GM19372 (cell line): ENCODE measurements at regions not wholly inside any gene's neighbourhood (a gene's known extent, or its start where the extent isn't known, plus 50 kb on each side); places are given as distances from the start of the nearest gene placed in this dataset.

ENCODE experiments used
- ATAC-seq: cut with Tn5 transposase; IDR thresholded peaks from one replicate; pipeline ENCODE4 v1.9.1; 2021; ENCODE audit warnings: mild to moderate bottlenecking, low read depth, moderate library complexity; ENCODE audit not compliant: unreplicated experiment

DNA sequence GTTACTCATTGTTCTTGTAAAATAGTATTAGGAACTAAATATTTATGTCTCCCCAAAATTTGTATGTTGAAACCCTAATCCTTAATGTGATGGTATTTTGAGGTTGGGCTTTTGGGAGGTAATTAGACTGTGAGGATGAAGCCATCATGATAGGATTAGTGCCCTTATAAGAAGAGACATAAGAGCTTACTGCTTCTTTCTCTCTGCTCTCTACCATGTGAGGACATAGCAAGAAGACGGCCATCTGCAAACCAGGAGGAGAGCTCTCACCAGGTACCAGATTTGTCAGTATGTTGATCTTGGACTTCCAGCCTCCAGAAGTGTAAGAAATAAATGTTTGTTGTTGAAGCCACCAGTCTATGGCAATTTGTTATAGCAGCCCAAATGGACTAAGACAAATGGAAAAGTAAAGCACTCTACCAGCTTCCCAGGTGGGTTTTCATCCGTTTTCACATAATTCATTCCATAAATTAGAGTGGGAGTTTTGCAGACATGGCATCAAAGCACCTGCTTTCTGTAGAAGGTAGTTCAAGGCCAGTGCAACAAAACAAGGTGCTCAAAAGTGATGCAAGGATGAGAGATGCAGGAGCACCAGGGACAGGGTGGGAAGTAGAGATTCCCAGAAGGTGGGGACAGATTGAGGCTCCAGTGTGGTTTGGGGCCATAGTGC, 70.7 kb downstream of the MYCN start:
- no peak for ATAC-seq

- ATAC-seq, result no peak
Measured at GRCh38 chr2:16010011-16010410, 69.7 kb downstream of the MYCN start.

DNA sequence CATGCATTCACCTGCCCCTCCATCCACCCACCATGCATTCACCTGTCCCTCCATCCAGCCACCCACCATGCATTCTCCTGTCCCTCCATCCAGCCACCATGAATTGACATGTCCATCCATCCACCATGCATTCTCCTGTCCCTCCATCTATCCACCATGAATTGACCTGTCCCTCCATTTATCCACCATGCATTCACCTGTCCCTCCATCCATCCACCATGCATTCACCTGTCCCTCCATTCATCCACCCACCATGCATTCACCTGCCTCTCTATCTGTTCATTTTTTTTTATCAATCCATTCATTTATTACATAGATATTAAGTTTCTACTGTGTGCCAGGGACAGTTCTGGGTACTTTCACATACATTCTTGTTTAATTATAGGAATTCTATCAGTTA, 69.2 kb downstream of the MYCN start:
- no peak for ATAC-seq

GRCh38 chr2:16008856-16009255, 68.5 kb downstream of the MYCN start:
- ATAC-seq, result no peak

DNA sequence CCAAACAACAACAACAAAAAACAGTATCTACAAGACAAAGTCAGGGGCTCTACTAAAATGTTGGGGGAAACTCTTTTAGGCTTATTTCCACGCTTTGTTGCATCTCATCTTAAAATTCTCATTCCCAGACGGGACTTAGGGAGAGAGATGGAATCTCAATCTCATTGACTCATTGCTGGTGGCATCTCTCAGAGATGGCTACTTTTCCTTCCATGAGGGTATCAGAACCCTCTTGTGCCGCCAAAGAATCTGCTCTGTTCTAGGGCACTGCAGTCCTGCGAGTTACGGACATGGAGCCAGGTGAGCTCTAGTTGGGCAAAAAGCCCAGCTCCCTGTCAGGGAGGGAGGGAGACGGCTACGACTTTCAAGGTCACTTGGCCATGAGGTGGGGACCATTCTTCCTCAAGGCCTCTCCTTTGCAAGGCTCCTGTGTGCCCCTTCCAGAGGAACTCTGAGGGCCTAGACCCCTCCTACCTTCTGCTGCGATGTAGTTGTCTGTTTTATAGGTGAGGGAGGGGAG, 68.0 kb downstream of the MYCN start:
- ATAC-seq, result no peak

GRCh38 chr2:16007167-16007934, 67.0 kb downstream of the MYCN start:
- ATAC-seq, result no peak

- no peak for ATAC-seq
Measured at GRCh38 chr2:16006537-16007166, 66.3 kb downstream of the MYCN start.

GRCh38 chr2:16005816-16006536, 65.6 kb downstream of the MYCN start:
- ATAC-seq, result no peak

DNA sequence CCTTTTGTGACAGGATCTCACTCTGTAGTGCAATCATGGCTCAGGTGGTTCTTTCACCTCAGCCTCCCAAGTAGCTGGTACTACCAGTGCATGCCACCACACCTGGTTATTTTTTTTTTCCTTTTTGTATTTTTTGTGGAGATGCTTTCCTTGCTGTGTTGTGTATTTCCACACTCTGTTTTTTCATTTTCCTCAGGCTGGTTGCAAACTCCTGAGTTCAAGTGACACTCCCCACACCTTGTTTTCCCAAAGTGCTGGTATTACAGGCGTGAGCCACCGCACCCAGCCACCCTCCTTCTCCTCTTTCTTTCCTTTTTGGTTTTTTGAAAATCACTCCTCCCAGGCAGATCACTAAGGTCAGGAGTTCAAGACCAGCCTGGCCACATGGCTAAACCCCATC, 65.0 kb downstream of the MYCN start:
- ATAC-seq, result no peak

- ATAC-seq, result no peak
Measured at GRCh38 chr2:16003809-16004208, 63.5 kb downstream of the MYCN start.

GRCh38 chr2:16003152-16003551, 62.8 kb downstream of the MYCN start:
- ATAC-seq, result no peak

DNA sequence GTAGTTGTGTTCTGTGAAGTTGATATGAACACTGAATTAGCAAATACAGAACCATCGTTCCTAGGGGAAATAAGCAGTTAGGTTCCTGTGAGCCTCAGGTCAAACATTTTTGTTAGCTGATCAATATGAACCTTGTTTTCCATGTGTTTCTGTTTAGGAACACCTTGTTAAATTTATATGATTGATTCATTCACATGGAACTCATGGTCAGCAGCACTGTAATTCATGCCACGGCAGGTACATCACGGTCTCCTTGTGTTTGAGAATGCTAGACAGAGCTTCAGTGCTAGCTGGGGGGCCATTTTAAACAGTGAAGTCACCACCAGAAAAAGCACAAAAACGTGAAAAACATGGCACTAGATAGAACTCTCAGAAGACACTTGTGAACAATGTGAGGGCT, 62.2 kb downstream of the MYCN start:
- ATAC-seq, result no peak

- ATAC-seq, result no peak
Measured at GRCh38 chr2:16002144-16002543, 61.8 kb downstream of the MYCN start.

GRCh38 chr2:16000642-16001041, 60.3 kb downstream of the MYCN start:
- ATAC-seq, result no peak

DNA sequence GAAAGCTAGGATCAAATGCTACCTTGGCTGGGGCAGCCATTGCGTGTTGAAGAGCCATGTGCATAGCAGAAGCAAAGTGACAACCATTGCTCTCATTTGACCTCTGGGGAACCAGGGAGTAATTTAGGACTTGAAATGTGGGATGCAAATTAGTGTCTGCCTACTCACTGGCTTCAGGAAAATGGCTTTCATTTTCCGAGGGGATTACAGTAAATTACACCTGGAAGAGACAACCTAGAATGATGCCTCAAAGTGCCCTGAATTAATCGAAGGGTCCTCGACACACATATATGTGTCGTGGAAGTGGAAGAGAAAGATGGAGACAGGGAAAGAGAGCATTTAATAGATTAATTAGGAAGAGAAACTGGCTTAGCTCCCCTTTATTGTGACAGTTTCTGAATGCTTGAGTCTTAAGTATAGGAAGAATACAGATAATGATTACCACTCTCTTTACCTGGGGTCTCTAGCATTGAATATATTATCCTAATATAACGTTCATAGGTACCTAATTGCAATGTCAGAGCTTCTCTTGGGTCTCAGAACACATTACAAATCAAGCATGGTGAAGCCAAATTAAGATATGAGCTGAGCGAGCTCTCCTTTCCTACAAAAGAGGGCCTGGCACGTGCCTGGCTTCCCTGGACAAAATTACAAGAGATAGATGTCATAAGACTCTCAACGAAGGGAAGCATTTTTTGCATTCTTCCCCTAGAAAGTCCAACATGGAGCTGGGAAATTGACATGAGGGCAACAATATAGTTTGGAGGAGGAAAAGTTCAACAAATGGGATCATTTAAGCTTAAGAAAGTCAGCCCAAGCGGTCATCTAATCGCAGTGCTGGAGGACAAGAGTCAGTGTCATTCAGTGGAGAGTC, 59.5 kb downstream of the MYCN start:
- ATAC-seq, result no peak

DNA sequence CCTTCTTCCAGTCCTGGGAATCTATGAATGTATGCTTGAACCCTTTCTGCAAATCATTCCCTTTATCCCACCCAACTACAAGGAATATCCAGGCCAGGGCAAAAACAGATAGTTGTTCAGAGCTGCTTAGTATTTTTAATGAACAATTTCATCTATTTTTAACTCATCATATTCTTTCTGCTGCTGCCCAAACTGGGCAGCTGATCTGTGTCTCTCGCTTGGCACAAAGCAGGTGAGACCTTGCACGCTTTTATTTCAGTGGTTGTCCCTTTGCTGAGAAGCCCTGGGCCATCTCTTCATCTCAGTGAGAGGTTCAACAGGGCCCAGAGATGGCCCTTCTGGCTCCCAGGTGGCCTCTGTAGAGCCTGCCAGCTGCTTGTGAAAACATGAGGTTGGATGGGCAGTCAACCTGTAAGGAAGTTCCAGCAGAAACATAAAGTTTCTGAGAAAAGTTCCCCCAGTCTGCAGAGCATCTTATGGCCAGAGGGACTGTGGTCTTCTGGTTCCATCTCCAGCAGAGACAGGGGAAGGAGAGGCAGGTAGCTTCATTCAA, 57.5 kb downstream of the MYCN start:
- ATAC-seq, result no peak

DNA sequence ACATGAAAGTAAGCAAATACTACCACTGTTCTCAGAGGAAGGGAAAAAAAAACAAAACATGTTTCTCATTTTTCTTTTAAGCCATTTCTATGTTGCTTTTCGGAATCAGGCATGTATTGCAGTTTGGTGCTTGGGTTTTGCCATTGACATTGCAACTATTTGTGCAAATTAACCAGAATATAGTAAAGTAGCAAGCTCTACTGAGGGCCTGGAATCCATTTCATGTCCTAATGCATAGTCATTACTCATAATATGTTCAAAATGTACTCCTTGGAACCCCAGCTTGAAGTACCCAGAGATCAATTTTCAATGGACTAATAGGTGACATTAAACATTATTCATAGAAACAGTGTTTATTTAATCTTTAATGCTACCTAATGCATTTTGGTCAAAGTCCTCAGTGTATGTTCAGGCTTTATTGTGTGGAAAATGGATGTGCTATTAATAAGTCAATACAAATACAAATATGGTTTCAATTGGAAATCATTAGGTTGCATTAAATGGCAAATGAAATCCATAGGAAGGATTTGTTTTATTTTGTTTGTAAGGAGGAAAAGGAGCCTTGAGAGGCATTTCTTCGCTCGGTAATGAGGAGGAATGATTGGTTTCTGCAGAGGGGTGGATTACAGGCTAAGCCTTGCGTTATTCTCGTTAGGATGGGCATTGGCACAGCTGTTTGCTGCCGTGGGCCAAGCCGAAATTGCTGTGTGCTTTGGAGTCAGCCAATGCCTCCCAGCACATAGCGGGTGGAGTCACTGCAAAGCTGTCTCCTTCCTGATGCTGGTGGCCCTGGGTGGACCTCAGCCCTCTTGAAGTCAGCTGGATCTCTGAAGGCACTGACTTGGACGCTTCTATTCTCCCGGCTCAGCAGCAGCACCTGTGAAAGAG, 56.4 kb downstream of the MYCN start:
- no peak for ATAC-seq
